Gastroesophageal sphincter (tissue), 3 donors: ENCODE measurements at regions not wholly inside any gene's neighbourhood (a gene's known extent, or its start where the extent isn't known, plus 50 kb on each side); places are given as distances from the start of the nearest gene placed in this dataset.

ENCODE experiments used
- CTCF ChIP-seq, 4 experiments: fragments of 200-600 bp in 2 of 4; fragments of 450-650 bp in 2 of 4; sonication (generic) in 1 of 4; IDR thresholded peaks; one replicate each; pipeline ENCODE4 v1.5.1; 2017 to 2019; ENCODE audit warnings: antibody characterized with exemption in 4 of 4, mild to moderate bottlenecking in 2 of 4, moderate library complexity in 2 of 4
- EP300 ChIP-seq: sonication (generic); formaldehyde crosslinking; IDR thresholded peaks from one replicate; pipeline ENCODE4 v1.6.1; 2017; ENCODE audit warnings: antibody characterized with exemption, mild to moderate bottlenecking
- POLR2A ChIP-seq, 2 donors: fragments of 450-650 bp; IDR thresholded peaks; one replicate each; pipeline ENCODE4 v1.6.1; 2017; ENCODE audit warnings: antibody characterized with exemption in 2 of 2, mild to moderate bottlenecking in 2 of 2, moderate library complexity in 1 of 2
- POLR2AphosphoS5 ChIP-seq: sonication (generic); formaldehyde crosslinking; IDR thresholded peaks from one replicate; pipeline ENCODE4 v1.6.1; 2017; ENCODE audit warnings: antibody characterized with exemption

GRCh38 chr19:57068311-57068710 lies 51.5 kb upstream of the USP29 start:
- no peak for TF ChIP-seq CTCF (IDR thresholded peaks at IDR 0.05)
- no peak for TF ChIP-seq POLR2AphosphoS5
- no peak for TF ChIP-seq POLR2A (IDR thresholded peaks at IDR 0.05)
- no peak for TF ChIP-seq EP300
